ENCODE measurements at regions not wholly inside any gene's neighbourhood (a gene's known extent, or its start where the extent isn't known, plus 50 kb on each side); places are given as distances from the start of the nearest gene placed in this dataset.

- Histone ChIP-seq H3K9me3 (no peaks in the 10 kb centered on the region), H3K27me3 (no peaks in the 10 kb centered on the region), H3K4me1 (no peaks in the 10 kb centered on the region), H3K27ac (no peak overlapping the region), H3K36me3 (ENCODE audit: low read depth, missing control alignments) (no peaks in the 10 kb centered on the region), H3K4me3 (no peak overlapping the region)
- intact Hi-C loops (cut with DNase I; ENCODE audit: low total_unique reads), result no loop called here
- no peak for DNase-seq
- TF ChIP-seq CTCF (IDR thresholded peaks at IDR 0.05), result no peak
- TF ChIP-seq POLR2A (IDR thresholded peaks at IDR 0.05), result no peak
- 61% methylated on average over 2 of the region's 2 CpGs for WGBS, 2 donors
Measured at GRCh38 chr5:8391911-8392310, 523.0 kb downstream of the MTRR start.

GRCh38 chr5:8393240-8393639, 524.3 kb downstream of the MTRR start:
- no peaks in the 10 kb centered on the region for H3K4me1 ChIP-seq
- WGBS, 2 donors, result 67% methylated on average over 2 of the region's 2 CpGs
- H3K27me3 ChIP-seq, result no peaks in the 10 kb centered on the region
- intact Hi-C loops (cut with DNase I; ENCODE audit: low total_unique reads), result no loop called here
- DNase-seq, result no peak
- no peak for TF ChIP-seq POLR2A (IDR thresholded peaks at IDR 0.05)
- no peak for TF ChIP-seq CTCF (IDR thresholded peaks at IDR 0.05)
- no peaks in the 10 kb centered on the region for H3K9me3 ChIP-seq
- H3K36me3 ChIP-seq (ENCODE audit: low read depth, missing control alignments), result no peaks in the 10 kb centered on the region
- H3K27ac ChIP-seq, result no peak overlapping the region
- H3K4me3 ChIP-seq, result no peak overlapping the region

GRCh38 chr5:8394965-8395364, 526.0 kb downstream of the MTRR start:
- no peaks in the 10 kb centered on the region for H3K4me1 ChIP-seq
- TF ChIP-seq POLR2A (IDR thresholded peaks at IDR 0.05) (no peak), CTCF (IDR thresholded peaks at IDR 0.05) (no peak)
- H3K9me3 ChIP-seq, result no peaks in the 10 kb centered on the region
- DNase-seq, result no peak
- WGBS, 2 donors, result 84 to 88% methylated on average over 5 of the region's 5 CpGs
- no peak overlapping the region for H3K4me3 ChIP-seq
- intact Hi-C loops (cut with DNase I; ENCODE audit: low total_unique reads), result no loop called here
- no peaks in the 10 kb centered on the region for H3K36me3 ChIP-seq (ENCODE audit: low read depth, missing control alignments)
- H3K27me3 ChIP-seq, result no peaks in the 10 kb centered on the region
- H3K27ac ChIP-seq, result no peak overlapping the region

- H3K4me3 ChIP-seq, result no peak overlapping the region
- intact Hi-C loops (cut with DNase I; ENCODE audit: low total_unique reads), result no loop called here
- WGBS, 2 donors, result 93 to 95% methylated on average over 1 of the region's 1 CpG
- no peak for TF ChIP-seq POLR2A (IDR thresholded peaks at IDR 0.05)
- no peak for TF ChIP-seq CTCF (IDR thresholded peaks at IDR 0.05)
- no peaks in the 10 kb centered on the region for H3K27me3 ChIP-seq
- DNase-seq, result no peak
- no peaks in the 10 kb centered on the region for H3K9me3 ChIP-seq
- no peaks in the 10 kb centered on the region for H3K36me3 ChIP-seq (ENCODE audit: low read depth, missing control alignments)
- H3K27ac ChIP-seq, result no peak overlapping the region
- no peaks in the 10 kb centered on the region for H3K4me1 ChIP-seq
Measured at GRCh38 chr5:8396246-8396645, 527.3 kb downstream of the MTRR start.

- H3K9me3 ChIP-seq, result no peaks in the 10 kb centered on the region
- DNase-seq, result no peak
- H3K27me3 ChIP-seq, result no peaks in the 10 kb centered on the region
- 90 to 94% methylated on average over 2 of the region's 2 CpGs for WGBS, 2 donors
- no peak for TF ChIP-seq POLR2A (IDR thresholded peaks at IDR 0.05)
- no peak for TF ChIP-seq CTCF (IDR thresholded peaks at IDR 0.05)
- no peaks in the 10 kb centered on the region for H3K36me3 ChIP-seq (ENCODE audit: low read depth, missing control alignments)
- intact Hi-C loops (cut with DNase I; ENCODE audit: low total_unique reads), result no loop called here
- no peak overlapping the region for H3K4me3 ChIP-seq
- no peak overlapping the region for H3K27ac ChIP-seq
- H3K4me1 ChIP-seq, result no peaks in the 10 kb centered on the region
Measured at GRCh38 chr5:8396756-8397155, 527.8 kb downstream of the MTRR start.
